ENCODE measurements at regions not wholly inside any gene's neighbourhood (a gene's known extent, or its start where the extent isn't known, plus 50 kb on each side); places are given as distances from the start of the nearest gene placed in this dataset.

- WGBS (ENCODE audit: insufficient coverage, low coverage, missing lambda C conversion rate) = 0% methylated on average over 1 of the region's 1 CpG
- no peak for FAIRE-seq
- no peak overlapping the region for H3K4me2 ChIP-seq (ENCODE audit: insufficient read depth, low read length)
- no peaks in the 10 kb centered on the region for H3K79me2 ChIP-seq (ENCODE audit: control insufficient read depth, insufficient read depth, low read length)
- H3K27ac ChIP-seq (ENCODE audit: extremely low read depth, low read depth, low read length) = no peak overlapping the region
- no peak for ATAC-seq
- H3K27me3 ChIP-seq (ENCODE audit: control insufficient read depth in 2 of 2, insufficient read depth in 2 of 2, low read length in 2 of 2) = no peaks in the 10 kb centered on the region
- no peak overlapping the region for H2AFZ ChIP-seq (ENCODE audit: low read depth, low read length)
- H4K20me1 ChIP-seq (replicated peaks; ENCODE audit: control insufficient read depth, insufficient read depth, low read length) = no peaks in the 10 kb centered on the region
- H3K4me3 ChIP-seq = no peak overlapping the region
- no peak overlapping the region for H3K9ac ChIP-seq (ENCODE audit: insufficient read depth in 1 of 2, low read depth in 2 of 2, low read length in 2 of 2)
- no peak for DNase-seq (ENCODE audit: extremely low read depth in 1 of 4, low spot score in 3 of 4)
- H3K9me1 ChIP-seq (ENCODE audit: control insufficient read depth, insufficient read depth, low read length) = no peaks in the 10 kb centered on the region
- in situ Hi-C loops (cut with MboI) = no loop called here
- intact Hi-C loops (cut with micrococcal nuclease) = no loop called here
- BruUV-seq (replicated peaks) = no TSS peak
- POLR2A ChIA-PET = no interaction called here
- CTCF ChIA-PET (ENCODE audit: low intra/inter-chr PET ratio) = no interaction called here
- TF ChIP-seq PPARD (CRISPR knock-in tag; IDR thresholded peaks at IDR 0.05) (no peak), POLR2AphosphoS2 (IDR thresholded peaks at IDR 0.05; ENCODE audit: low read length) (no peak), ZNF766 (CRISPR knock-in tag; conservative IDR thresholded peaks at IDR 0.05) (no peak)
- no peaks in the 10 kb centered on the region for H3K9me3 ChIP-seq (replicated peaks; ENCODE audit: control insufficient read depth, insufficient read depth, low read depth, low read length)
- H3K36me3 ChIP-seq (ENCODE audit: control insufficient read depth, insufficient read depth, low read length) = no peaks in the 10 kb centered on the region
- no peaks in the 10 kb centered on the region for H3K4me1 ChIP-seq (replicated peaks in 1 of 2; ENCODE audit: control insufficient read depth in 2 of 2, insufficient read depth in 2 of 2, low read length in 2 of 2)
Observed at GRCh38 chr4:155468282-155468681, 91.5 kb upstream of the MAP9 start.

- H3K79me2 ChIP-seq (ENCODE audit: control insufficient read depth, insufficient read depth, low read length) = no peaks in the 10 kb centered on the region
- intact Hi-C loops (cut with micrococcal nuclease) (no loop called here), in situ Hi-C loops (cut with MboI) (no loop called here)
- ATAC-seq (no peak), DNase-seq (ENCODE audit: extremely low read depth in 1 of 4, low spot score in 3 of 4) (no peak), FAIRE-seq (no peak)
- no peaks in the 10 kb centered on the region for H4K20me1 ChIP-seq (replicated peaks; ENCODE audit: control insufficient read depth, insufficient read depth, low read length)
- no peak overlapping the region for H3K4me3 ChIP-seq
- no peak overlapping the region for H3K4me2 ChIP-seq (ENCODE audit: insufficient read depth, low read length)
- H2AFZ ChIP-seq (ENCODE audit: low read depth, low read length) = no peak overlapping the region
- no peak overlapping the region for H3K27ac ChIP-seq (ENCODE audit: extremely low read depth, low read depth, low read length)
- BruUV-seq (replicated peaks) = no TSS peak
- no peaks in the 10 kb centered on the region for H3K9me1 ChIP-seq (ENCODE audit: control insufficient read depth, insufficient read depth, low read length)
- ChIA-PET POLR2A (no interaction called here), CTCF (ENCODE audit: low intra/inter-chr PET ratio) (no interaction called here)
- H3K27me3 ChIP-seq (ENCODE audit: control insufficient read depth in 2 of 2, insufficient read depth in 2 of 2, low read length in 2 of 2) = no peaks in the 10 kb centered on the region
- WGBS (ENCODE audit: insufficient coverage, low coverage, missing lambda C conversion rate) = 0% methylated on average over 2 of the region's 2 CpGs
- TF ChIP-seq JUND (IDR thresholded peaks at IDR 0.05; ENCODE audit: borderline replicate concordance, low read depth, low read length) = no peak
- no peak for TF ChIP-seq JUND (tag; IDR thresholded peaks at IDR 0.05; ENCODE audit: borderline replicate concordance, low read depth, low read length)
- TF ChIP-seq TAF1 (IDR thresholded peaks at IDR 0.05; ENCODE audit: control insufficient read depth, extremely low read depth, insufficient read depth, low read length, severe bottlenecking) = no peak
- TF ChIP-seq ILK (tag; IDR thresholded peaks at IDR 0.05; ENCODE audit: borderline replicate concordance, low read depth) = no peak
- no peak overlapping the region for H3K9ac ChIP-seq (ENCODE audit: insufficient read depth in 1 of 2, low read depth in 2 of 2, low read length in 2 of 2)
- no peaks in the 10 kb centered on the region for H3K4me1 ChIP-seq (replicated peaks in 1 of 2; ENCODE audit: control insufficient read depth in 2 of 2, insufficient read depth in 2 of 2, low read length in 2 of 2)
- no peaks in the 10 kb centered on the region for H3K9me3 ChIP-seq (replicated peaks; ENCODE audit: control insufficient read depth, insufficient read depth, low read depth, low read length)
- no peaks in the 10 kb centered on the region for H3K36me3 ChIP-seq (ENCODE audit: control insufficient read depth, insufficient read depth, low read length)
Observed at GRCh38 chr4:155450676-155451075, 73.9 kb upstream of the MAP9 start.

Data from K562 (cell line).